ENCODE measurements at regions not wholly inside any gene's neighbourhood (a gene's known extent, or its start where the extent isn't known, plus 50 kb on each side); places are given as distances from the start of the nearest gene placed in this dataset.

DNA sequence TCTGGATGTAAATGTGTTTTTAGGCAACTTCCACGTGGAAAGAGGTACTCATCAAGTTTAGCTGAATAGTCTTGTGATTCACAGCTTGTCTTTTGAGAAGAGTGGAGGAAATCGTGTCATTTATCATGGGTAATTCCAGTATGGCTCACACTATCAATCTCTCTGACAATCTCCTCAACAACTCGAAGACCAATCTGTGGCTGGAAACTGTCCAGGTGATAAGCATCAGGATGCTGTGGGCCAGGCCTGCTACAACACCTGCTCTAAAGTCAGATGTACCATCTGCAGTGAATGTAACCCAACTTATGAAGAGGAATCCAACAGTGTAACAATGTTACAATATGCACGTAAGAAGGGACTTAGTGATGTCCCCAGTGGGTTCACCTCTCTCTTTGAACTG is 132.1 kb upstream of the GK2 start:
- no peak overlapping the region for H3K9ac ChIP-seq (ENCODE audit: low read depth, low read length)
- ATAC-seq (ENCODE audit: insufficient read depth, low read depth) (peak; percentile 45; the same call in 2 of the 3 replicates), DNase-seq (peak; percentile 8)
- no peak overlapping the region for H3K4me3 ChIP-seq (ENCODE audit: low read depth in 1 of 2, low read length in 2 of 2)
- no peak overlapping the region for H2AFZ ChIP-seq (ENCODE audit: low read depth, low read length)
- H3K4me1 ChIP-seq (ENCODE audit: insufficient read depth, low read length): no peaks in the 10 kb centered on the region
- no peaks in the 10 kb centered on the region for H4K20me1 ChIP-seq (ENCODE audit: insufficient read depth, low read length)
- H3K9me3 ChIP-seq (ENCODE audit: insufficient read depth, low read length, severe bottlenecking): no peaks in the 10 kb centered on the region
- no peaks in the 10 kb centered on the region for H3K27me3 ChIP-seq (ENCODE audit: insufficient read depth, low read length, poor library complexity)
- no peaks in the 10 kb centered on the region for H3K36me3 ChIP-seq (ENCODE audit: insufficient read depth, low read length)
- no peak overlapping the region for H3K27ac ChIP-seq (ENCODE audit: low read length)
- no peak overlapping the region for H3K4me2 ChIP-seq (ENCODE audit: insufficient read depth, low read length)
- no peaks in the 10 kb centered on the region for H3K79me2 ChIP-seq (ENCODE audit: insufficient read depth, low read length)
- TF ChIP-seq, protein P1, sequence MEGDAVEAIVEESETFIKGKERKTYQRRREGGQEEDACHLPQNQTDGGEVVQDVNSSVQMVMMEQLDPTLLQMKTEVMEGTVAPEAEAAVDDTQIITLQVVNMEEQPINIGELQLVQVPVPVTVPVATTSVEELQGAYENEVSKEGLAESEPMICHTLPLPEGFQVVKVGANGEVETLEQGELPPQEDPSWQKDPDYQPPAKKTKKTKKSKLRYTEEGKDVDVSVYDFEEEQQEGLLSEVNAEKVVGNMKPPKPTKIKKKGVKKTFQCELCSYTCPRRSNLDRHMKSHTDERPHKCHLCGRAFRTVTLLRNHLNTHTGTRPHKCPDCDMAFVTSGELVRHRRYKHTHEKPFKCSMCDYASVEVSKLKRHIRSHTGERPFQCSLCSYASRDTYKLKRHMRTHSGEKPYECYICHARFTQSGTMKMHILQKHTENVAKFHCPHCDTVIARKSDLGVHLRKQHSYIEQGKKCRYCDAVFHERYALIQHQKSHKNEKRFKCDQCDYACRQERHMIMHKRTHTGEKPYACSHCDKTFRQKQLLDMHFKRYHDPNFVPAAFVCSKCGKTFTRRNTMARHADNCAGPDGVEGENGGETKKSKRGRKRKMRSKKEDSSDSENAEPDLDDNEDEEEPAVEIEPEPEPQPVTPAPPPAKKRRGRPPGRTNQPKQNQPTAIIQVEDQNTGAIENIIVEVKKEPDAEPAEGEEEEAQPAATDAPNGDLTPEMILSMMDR (IDR thresholded peaks at IDR 0.05; ENCODE audit: borderline replicate concordance, extremely low read depth, low read length, poor library complexity, severe bottlenecking): no peak
- TF ChIP-seq EZH2 (IDR thresholded peaks at IDR 0.05; ENCODE audit: borderline replicate concordance, low read depth, low read length, severe bottlenecking): no peak

DNA sequence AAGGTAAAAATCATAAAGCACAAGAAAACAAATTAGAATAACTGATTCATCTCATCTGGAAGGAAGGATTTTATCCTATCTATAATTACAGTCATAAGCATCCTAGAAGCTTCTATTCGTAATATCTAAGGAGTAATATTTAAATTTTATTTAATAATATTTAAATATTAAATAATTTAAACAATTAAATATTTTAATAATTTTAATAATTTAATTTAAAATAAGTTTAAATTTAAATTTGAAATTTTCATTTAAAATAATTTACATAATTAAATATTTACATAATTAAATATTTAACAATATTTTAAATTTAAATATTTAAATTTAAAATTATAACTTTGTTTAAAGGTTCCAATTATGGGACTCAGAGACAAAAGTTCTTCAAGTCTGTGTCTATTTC is 127.5 kb upstream of the GK2 start:
- H3K9ac ChIP-seq (ENCODE audit: low read depth, low read length): no peak overlapping the region
- H3K36me3 ChIP-seq (ENCODE audit: insufficient read depth, low read length): no peaks in the 10 kb centered on the region
- no peak overlapping the region for H2AFZ ChIP-seq (ENCODE audit: low read depth, low read length)
- no peak for ATAC-seq (ENCODE audit: insufficient read depth, low read depth)
- no peak for TF ChIP-seq EZH2 (IDR thresholded peaks at IDR 0.05; ENCODE audit: borderline replicate concordance, low read depth, low read length, severe bottlenecking)
- TF ChIP-seq, protein P1 (IDR thresholded peaks at IDR 0.05; ENCODE audit: borderline replicate concordance, extremely low read depth, low read length, poor library complexity, severe bottlenecking): no peak
- no peak overlapping the region for H3K27ac ChIP-seq (ENCODE audit: low read length)
- H3K9me3 ChIP-seq (ENCODE audit: insufficient read depth, low read length, severe bottlenecking): no peaks in the 10 kb centered on the region
- no peak overlapping the region for H3K4me3 ChIP-seq (ENCODE audit: low read depth in 1 of 2, low read length in 2 of 2)
- no peaks in the 10 kb centered on the region for H3K4me1 ChIP-seq (ENCODE audit: insufficient read depth, low read length)
- no peaks in the 10 kb centered on the region for H4K20me1 ChIP-seq (ENCODE audit: insufficient read depth, low read length)
- H3K4me2 ChIP-seq (ENCODE audit: insufficient read depth, low read length): no peak overlapping the region
- H3K79me2 ChIP-seq (ENCODE audit: insufficient read depth, low read length): no peaks in the 10 kb centered on the region
- H3K27me3 ChIP-seq (ENCODE audit: insufficient read depth, low read length, poor library complexity): no peaks in the 10 kb centered on the region
- no peak for DNase-seq

DNA sequence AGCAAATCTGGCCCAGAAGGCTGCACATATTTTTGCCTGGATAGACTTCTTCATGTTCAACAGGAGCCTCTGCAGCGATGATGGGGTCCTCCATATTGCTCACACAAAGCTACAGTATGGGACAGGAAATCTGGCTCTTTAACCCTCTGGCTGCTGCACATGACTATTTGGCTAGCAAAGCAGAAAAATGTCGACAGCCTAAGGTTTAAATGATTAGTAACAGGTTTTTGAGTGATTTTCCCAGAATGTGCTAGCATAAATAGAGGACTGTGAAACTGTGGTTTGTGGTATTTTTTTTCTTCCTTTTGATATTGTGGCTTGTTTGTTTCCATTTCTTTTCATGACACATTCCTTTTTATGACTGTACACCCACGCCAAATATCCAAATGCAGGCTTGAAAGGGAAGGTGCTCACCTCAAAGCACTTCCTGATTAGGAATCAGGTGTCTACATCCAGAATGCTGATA is 120.2 kb upstream of the GK2 start:
- H3K27me3 ChIP-seq (ENCODE audit: insufficient read depth, low read length, poor library complexity): no peaks in the 10 kb centered on the region

DNA sequence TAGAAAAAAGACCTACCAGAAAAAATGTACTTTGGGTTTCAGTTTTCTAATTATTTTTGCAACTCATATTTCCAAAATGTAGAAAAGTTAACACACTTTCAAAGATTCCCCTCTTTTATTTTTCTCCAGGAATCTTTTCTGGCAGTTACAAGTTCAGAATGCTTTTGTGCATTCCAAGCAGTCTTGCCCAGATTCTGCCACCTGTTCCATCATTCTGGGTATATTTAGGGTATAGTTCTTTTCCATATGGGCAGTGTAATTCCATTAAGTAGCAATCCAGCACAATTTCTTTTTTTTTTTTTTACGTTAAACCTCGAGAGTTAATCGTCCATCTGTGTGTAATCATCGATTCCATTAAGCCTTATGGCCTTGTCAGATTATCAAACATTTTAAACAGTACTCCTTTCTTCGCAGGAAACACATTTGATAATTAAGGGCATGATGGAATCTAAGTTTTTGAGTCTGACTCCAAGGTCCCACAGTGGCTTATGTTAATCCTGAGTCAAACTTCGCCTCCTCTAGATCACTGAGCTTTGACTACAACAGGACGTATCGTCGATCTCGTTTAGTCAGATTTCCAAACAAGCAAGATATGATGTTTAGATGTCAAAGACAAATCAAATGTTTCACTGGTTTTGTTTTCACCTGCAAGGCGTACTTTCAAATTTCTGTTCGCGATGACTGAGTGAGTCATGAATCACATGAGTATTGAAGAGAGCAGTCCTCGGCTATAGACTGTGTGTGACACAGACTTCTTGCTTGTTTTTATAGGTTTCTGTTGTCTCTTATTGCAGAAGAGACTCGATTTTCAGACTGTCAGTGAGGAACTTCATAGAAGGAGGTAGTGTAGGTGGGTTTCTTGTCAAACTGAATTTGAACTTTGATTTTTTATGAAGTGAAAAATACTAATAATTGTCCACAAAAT is 118.9 kb upstream of the GK2 start:
- Histone ChIP-seq H3K4me3 (ENCODE audit: low read depth in 1 of 2, low read length in 2 of 2) (no peak overlapping the region), H3K4me1 (ENCODE audit: insufficient read depth, low read length) (peaks cover 15% of the 10 kb centered on the region), H3K27me3 (ENCODE audit: insufficient read depth, low read length, poor library complexity) (no peaks in the 10 kb centered on the region), H3K9me3 (ENCODE audit: insufficient read depth, low read length, severe bottlenecking) (no peaks in the 10 kb centered on the region), H2AFZ (ENCODE audit: low read depth, low read length) (no peak overlapping the region), H3K27ac (ENCODE audit: low read length) (no peak overlapping the region), H3K79me2 (ENCODE audit: insufficient read depth, low read length) (no peaks in the 10 kb centered on the region), H4K20me1 (ENCODE audit: insufficient read depth, low read length) (no peaks in the 10 kb centered on the region), H3K36me3 (ENCODE audit: insufficient read depth, low read length) (no peaks in the 10 kb centered on the region), H3K4me2 (ENCODE audit: insufficient read depth, low read length) (no peak overlapping the region), H3K9ac (ENCODE audit: low read depth, low read length) (no peak overlapping the region)
- DNase-seq (no peak), ATAC-seq (ENCODE audit: insufficient read depth, low read depth) (no peak)
- TF ChIP-seq, protein P1 (IDR thresholded peaks at IDR 0.05; ENCODE audit: borderline replicate concordance, extremely low read depth, low read length, poor library complexity, severe bottlenecking): no peak
- TF ChIP-seq EZH2 (IDR thresholded peaks at IDR 0.05; ENCODE audit: borderline replicate concordance, low read depth, low read length, severe bottlenecking): no peak

More for the DNA sequence above, 120.2 kb upstream of the GK2 start:
- ATAC-seq (ENCODE audit: insufficient read depth, low read depth): peak; percentile 90
- peak overlapping the region; percentile 50 for H3K4me2 ChIP-seq (ENCODE audit: insufficient read depth, low read length)
- peaks cover 15% of the 10 kb centered on the region for H3K4me1 ChIP-seq (ENCODE audit: insufficient read depth, low read length)
- peak; percentile 61 for DNase-seq
- no peaks in the 10 kb centered on the region for H3K9me3 ChIP-seq (ENCODE audit: insufficient read depth, low read length, severe bottlenecking)
- no peaks in the 10 kb centered on the region for H3K79me2 ChIP-seq (ENCODE audit: insufficient read depth, low read length)
- H3K36me3 ChIP-seq (ENCODE audit: insufficient read depth, low read length): no peaks in the 10 kb centered on the region
- H4K20me1 ChIP-seq (ENCODE audit: insufficient read depth, low read length): no peaks in the 10 kb centered on the region
- no peak overlapping the region for H2AFZ ChIP-seq (ENCODE audit: low read depth, low read length)
- no peak overlapping the region for H3K9ac ChIP-seq (ENCODE audit: low read depth, low read length)
- no peak for TF ChIP-seq EZH2 (IDR thresholded peaks at IDR 0.05; ENCODE audit: borderline replicate concordance, low read depth, low read length, severe bottlenecking)
- H3K4me3 ChIP-seq (ENCODE audit: low read depth in 1 of 2, low read length in 2 of 2): peak overlapping the region in 1 of 2 experiments; percentile 20; a peak in 1 of 4 replicates
- no peak overlapping the region for H3K27ac ChIP-seq (ENCODE audit: low read length)
